HG03095 (cell line): ENCODE measurements at regions not wholly inside any gene's neighbourhood (a gene's known extent, or its start where the extent isn't known, plus 50 kb on each side); places are given as distances from the start of the nearest gene placed in this dataset.

ENCODE experiments used
- ATAC-seq: cut with Tn5 transposase; IDR thresholded peaks from one replicate; pipeline ENCODE4 v1.9.1; 2021; ENCODE audit warnings: moderate library complexity; ENCODE audit not compliant: unreplicated experiment

GRCh38 chr6:129967427-129967826 is 51.0 kb upstream of the L3MBTL3 start:
- no peak for ATAC-seq

- ATAC-seq = no peak
These were observed 52.3 kb upstream of the L3MBTL3 start for GRCh38 chr6:129966125-129966524.

GRCh38 chr6:129965096-129965495 is 53.3 kb upstream of the L3MBTL3 start:
- ATAC-seq = no peak

- no peak for ATAC-seq
These were observed 58.9 kb upstream of the L3MBTL3 start for GRCh38 chr6:129959358-129959930.

GRCh38 chr6:129957941-129958898 is 60.2 kb upstream of the L3MBTL3 start:
- no peak for ATAC-seq

GRCh38 chr6:129955584-129955983 is 62.8 kb upstream of the L3MBTL3 start:
- ATAC-seq = no peak

GRCh38 chr6:129954749-129955431 is 63.5 kb upstream of the L3MBTL3 start:
- ATAC-seq = no peak

- ATAC-seq = no peak
These were observed 70.6 kb upstream of the L3MBTL3 start for GRCh38 chr6:129947797-129948196.

GRCh38 chr6:129946439-129947140 is 71.8 kb upstream of the L3MBTL3 start:
- no peak for ATAC-seq

GRCh38 chr6:129943637-129944271 is 74.6 kb upstream of the L3MBTL3 start:
- ATAC-seq = no peak

GRCh38 chr6:129940454-129941195 is 77.8 kb upstream of the L3MBTL3 start:
- no peak for ATAC-seq

GRCh38 chr6:129938249-129939020 is 77.3 kb upstream of the TMEM244 start:
- no peak for ATAC-seq

GRCh38 chr6:129936329-129937165 is 75.4 kb upstream of the TMEM244 start:
- peak; percentile 67 for ATAC-seq

GRCh38 chr6:129932321-129932720 is 71.2 kb upstream of the TMEM244 start:
- ATAC-seq = no peak

- ATAC-seq = no peak
These were observed 68.3 kb upstream of the TMEM244 start for GRCh38 chr6:129929433-129929832.

GRCh38 chr6:129923530-129924250 is 62.6 kb upstream of the TMEM244 start:
- no peak for ATAC-seq

- no peak for ATAC-seq
These were observed 60.2 kb upstream of the TMEM244 start for GRCh38 chr6:129921169-129921817.
